K562 (cell line): ENCODE measurements at regions not wholly inside any gene's neighbourhood (a gene's known extent, or its start where the extent isn't known, plus 50 kb on each side); places are given as distances from the start of the nearest gene placed in this dataset.

Experiments
- ATAC-seq: fragments of 200-7000 bp; cut with Tn5 transposase; 3 replicates; pipeline ENCODE4 v1.9.1; 2020; ENCODE audit warnings: moderate library complexity
- BruUV-seq: library from RNA; stranded (reverse); fragments of 400-500 nt; replicated peaks from 2 replicates; lab custom pipeline; 2021; lab: Mats Ljungman, UMichigan
- CTCF ChIA-PET: fragments of 300-600 bp; formaldehyde crosslinking; extraction: SDS; loops from one replicate; lab custom pipeline; 2021; ENCODE audit warnings: low intra/inter-chr PET ratio; lab: Yijun Ruan, JAX
- POLR2A ChIA-PET: fragments of 300-600, 350-650 bp; sonication (Branson Sonifier 250); formaldehyde crosslinking; extraction: SDS; loops from one replicate; lab custom pipeline; 2021; ENCODE audit warnings: antibody characterized with exemption, inconsistent platforms; lab: Yijun Ruan, JAX
- DNase-seq, 4 experiments: peaks; one replicate each; pipeline versions ENCODE4 v3.0.0 to v3.0.0-alpha.2; 2011 to 2018; ENCODE audit warnings: low spot score in 3 of 4, mixed read lengths in 3 of 4; ENCODE audit errors: extremely low read depth in 1 of 4
- FAIRE-seq: peaks from 2 replicates; lab custom pipeline; 2011; peaks lifted over from hg19 to GRCh38; lab: Jason Lieb, UNC
- H2AFZ ChIP-seq: 2 replicates; pipeline ENCODE4 v1.6.0; 2011; ENCODE audit warnings: low read depth, low read length, control low read depth, inconsistent platforms
- H3K27ac ChIP-seq: fragments of 200-600 bp; 3 replicates; pipeline ENCODE4 v1.8.0; 2011; ENCODE audit warnings: low read depth, mild to moderate bottlenecking, control low read depth, inconsistent platforms, low read length, moderate library complexity, mixed read lengths; ENCODE audit errors: extremely low read depth
- H3K27me3 ChIP-seq, 2 experiments: fragments of 300-600 bp in 1 of 2; 2 replicates in 1 of 2; 3 replicates in 1 of 2; pipeline versions ENCODE4 v1.6.0 to v1.8.0; 2011; ENCODE audit warnings: inconsistent platforms in 2 of 2, low read length in 2 of 2, mild to moderate bottlenecking in 1 of 2, mixed read lengths in 1 of 2, moderate library complexity in 1 of 2; ENCODE audit not compliant: control insufficient read depth in 2 of 2, insufficient read depth in 2 of 2
- H3K36me3 ChIP-seq: fragments of 300-600 bp; 3 replicates; pipeline ENCODE4 v1.8.0; 2011; ENCODE audit warnings: mild to moderate bottlenecking, low read length, inconsistent platforms; ENCODE audit not compliant: control insufficient read depth, insufficient read depth
- H3K4me1 ChIP-seq, 2 experiments: fragments of 200-600 bp in 1 of 2; replicated peaks in 1 of 2; 2 replicates in 1 of 2; 3 replicates in 1 of 2; pipeline versions ENCODE4 v1.5.1 to v1.8.0; 2011; ENCODE audit warnings: inconsistent platforms in 2 of 2, low read length in 2 of 2, mild to moderate bottlenecking in 1 of 2, mixed read lengths in 1 of 2, moderate library complexity in 1 of 2; ENCODE audit not compliant: control insufficient read depth in 2 of 2, insufficient read depth in 2 of 2
- H3K4me2 ChIP-seq: 2 replicates; pipeline ENCODE4 v1.6.1; 2011; ENCODE audit warnings: low read length, control low read depth, inconsistent platforms, mixed read lengths; ENCODE audit not compliant: insufficient read depth
- H3K4me3 ChIP-seq: fragments of 200-600 bp; sonication (generic), shearing (Covaris generic); 2 replicates; pipeline ENCODE4 v1.5.1; 2016; ENCODE audit warnings: control low read depth, inconsistent platforms
- H3K79me2 ChIP-seq: fragments of 200-600 bp; 3 replicates; pipeline ENCODE4 v1.8.0; 2011; ENCODE audit warnings: low read length, inconsistent platforms; ENCODE audit not compliant: control insufficient read depth, insufficient read depth
- H3K9ac ChIP-seq, 2 experiments: 2 replicates each; pipeline versions ENCODE4 v1.6.0 to v1.6.1; 2011; ENCODE audit warnings: low read depth in 2 of 2, low read length in 2 of 2, control low read depth in 1 of 2, inconsistent platforms in 1 of 2, mild to moderate bottlenecking in 1 of 2, mixed read lengths in 1 of 2; ENCODE audit not compliant: insufficient read depth in 1 of 2
- H3K9me1 ChIP-seq: one replicate; pipeline ENCODE4 v1.6.0; 2011; ENCODE audit warnings: inconsistent platforms, mild to moderate bottlenecking, low read length, moderate library complexity; ENCODE audit not compliant: control insufficient read depth, insufficient read depth
- H3K9me3 ChIP-seq: replicated peaks from 2 replicates; pipeline ENCODE4 v1.5.1; 2011; ENCODE audit warnings: low read depth, low read length, inconsistent platforms; ENCODE audit not compliant: control insufficient read depth, insufficient read depth
- H4K20me1 ChIP-seq: replicated peaks from 2 replicates; pipeline ENCODE4 v1.6.1; 2011; ENCODE audit warnings: low read length, inconsistent platforms, mixed read lengths; ENCODE audit not compliant: control insufficient read depth, insufficient read depth
- ARID1B ChIP-seq: fragments of 450-650 bp; IDR thresholded peaks from 2 replicates; pipeline ENCODE4 v1.6.1; 2016; ENCODE audit warnings: antibody characterized with exemption, mild to moderate bottlenecking, inconsistent platforms
- CBFA2T3 ChIP-seq: fragments of 450-650 bp; IDR thresholded peaks from 2 replicates; pipeline ENCODE4 v1.6.1; 2017
- EP300 ChIP-seq: IDR thresholded peaks from 2 replicates; pipeline ENCODE4 v1.6.1; 2012; ENCODE audit warnings: low read length, improper control_type of control experiment
- FOSL1 ChIP-seq: fragments of 200-800 bp; sonication (Bioruptor generic); conservative IDR thresholded peaks from 2 replicates; pipeline ENCODE4 v1.6.1; 2016; ENCODE audit warnings: missing genetic modification characterization, missing compliant biosample characterization
- HNRNPUL1 ChIP-seq: fragments of 200-400 bp; formaldehyde crosslinking; IDR thresholded peaks from 2 replicates; pipeline ENCODE4 v1.6.1; 2017; ENCODE audit warnings: low read length
- JUN ChIP-seq, 2 experiments: sonication (generic) in 1 of 2; formaldehyde crosslinking in 1 of 2; IDR thresholded peaks; 2 replicates each; pipeline versions ENCODE4 v1.6.1 to v1.8.0; 2012 to 2022; ENCODE audit warnings: borderline replicate concordance in 2 of 2, mild to moderate bottlenecking in 2 of 2, improper control_type of control experiment in 1 of 2, low read depth in 1 of 2, low read length in 1 of 2, missing genetic modification reagents in 1 of 2
- POLR2H ChIP-seq: IDR thresholded peaks from 2 replicates; pipeline ENCODE4 v1.6.1; 2016; ENCODE audit warnings: missing genetic modification characterization, low read depth, mild to moderate bottlenecking, control low read depth, missing compliant biosample characterization, moderate library complexity
- SMAD3 ChIP-seq: fragments of 450-650 bp; formaldehyde crosslinking; conservative IDR thresholded peaks from 2 replicates; pipeline ENCODE4 v1.4.0; 2020; ENCODE audit warnings: mild to moderate bottlenecking
- SMARCA4 ChIP-seq: fragments of 450-650 bp; IDR thresholded peaks from 2 replicates; pipeline ENCODE4 v1.6.1; 2016
- SMARCE1 ChIP-seq: fragments of 450-650 bp; IDR thresholded peaks from 2 replicates; pipeline ENCODE4 v1.7.1; 2016; ENCODE audit warnings: mild to moderate bottlenecking
- TARDBP ChIP-seq: fragments of 450-650 bp; IDR thresholded peaks from 2 replicates; pipeline ENCODE4 v1.6.1; 2016
- TCF3 ChIP-seq: sonication (generic); formaldehyde crosslinking; IDR thresholded peaks from 2 replicates; pipeline ENCODE4 v1.4.0; 2020; ENCODE audit warnings: mild to moderate bottlenecking, missing genetic modification reagents
- ZNF766 ChIP-seq: fragments of 200-800 bp; sonication (Bioruptor generic); conservative IDR thresholded peaks from 2 replicates; pipeline ENCODE4 v1.6.1; 2016; ENCODE audit warnings: missing genetic modification characterization, missing compliant biosample characterization
- WGBS: fragments of 100-300 bp; shearing (Covaris generic); methylation state at CpG from one replicate; pipeline ENCODE4 v1.1.6; 2016; ENCODE audit warnings: low coverage, mixed read lengths; ENCODE audit not compliant: insufficient coverage; ENCODE audit errors: missing lambda C conversion rate; 5-methylcytosine and 5-hydroxymethylcytosine counted together
- in situ Hi-C: fragments of 300-500 bp; cut with MboI; formaldehyde crosslinking; loops from 4 replicates; pipeline ENCODE4 v1.15.0; 2018; ENCODE audit warnings: inconsistent platforms, mixed read lengths
- intact Hi-C: fragments of 100-400 bp; cut with micrococcal nuclease; formaldehyde crosslinking; loops from 2 replicates; pipeline ENCODE4 v1.14.2; 2022
- TF ChIP-seq, protein P1 (sequence below): fragments of 450-650 bp; IDR thresholded peaks from one replicate; pipeline ENCODE4 v1.6.1; 2018; ENCODE audit warnings: mild to moderate bottlenecking, moderate library complexity; ENCODE audit not compliant: partially characterized antibody
- TF ChIP-seq, protein P2 (sequence below): fragments of 150-350 bp; conservative IDR thresholded peaks from 2 replicates; pipeline ENCODE4 v1.6.1; 2014; ENCODE audit warnings: low read length
- TF ChIP-seq, protein P3 (sequence below): sonication (generic); formaldehyde crosslinking; IDR thresholded peaks from 2 replicates; pipeline ENCODE4 v1.9.0; 2022; ENCODE audit warnings: mild to moderate bottlenecking, missing genetic modification reagents
- TF ChIP-seq, protein P4 (sequence below), 2 experiments: fragments of 450-650 bp in 1 of 2; sonication (generic) in 1 of 2; formaldehyde crosslinking in 1 of 2; IDR thresholded peaks in 1 of 2; conservative IDR thresholded peaks in 1 of 2; 2 replicates each; pipeline versions ENCODE4 v1.6.1 to v1.8.1; 2016 to 2023; ENCODE audit warnings: mild to moderate bottlenecking in 2 of 2, moderate library complexity in 2 of 2, inconsistent platforms in 1 of 2, missing genetic modification reagents in 1 of 2

DNA sequence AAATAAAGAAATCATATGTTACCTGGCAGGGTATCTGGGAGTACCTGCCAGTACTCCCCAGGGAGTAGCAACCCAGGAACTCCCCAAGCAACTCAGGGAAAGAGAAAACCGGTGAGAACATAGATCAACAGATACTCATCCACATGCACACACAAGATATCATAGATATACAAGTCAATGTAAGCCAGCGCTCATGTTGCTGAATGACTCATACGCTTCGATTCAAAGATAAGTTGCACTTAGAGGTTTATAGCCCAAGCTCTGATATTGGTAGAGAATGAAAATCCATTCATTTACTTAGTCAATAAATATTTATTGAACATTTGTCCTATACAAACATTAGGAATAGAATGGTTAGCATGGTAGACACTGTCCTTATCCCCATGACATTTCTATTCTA, 219.1 kb upstream of the TRPC7 start:
- H3K9ac ChIP-seq: no peak overlapping the region
- BruUV-seq: no TSS peak
- in situ Hi-C loops: no loop called here
- H3K4me1 ChIP-seq: peaks cover 0 to 4% of the 10 kb centered on the region in 2 experiments; a peak in 1 of 5 replicates
- POLR2A ChIA-PET: no interaction called here
- intact Hi-C loops: no loop called here
- ATAC-seq: no peak
- peak in 1 of 4 experiments; percentile 8 for DNase-seq
- no peak overlapping the region for H3K4me3 ChIP-seq
- H3K9me1 ChIP-seq: no peaks in the 10 kb centered on the region
- H3K27ac ChIP-seq: no peak overlapping the region
- no peaks in the 10 kb centered on the region for H3K9me3 ChIP-seq
- FAIRE-seq: no peak
- 5% methylated on average over 4 of the region's 4 CpGs for WGBS
- no peaks in the 10 kb centered on the region for H3K36me3 ChIP-seq
- no peaks in the 10 kb centered on the region for H3K79me2 ChIP-seq
- no peaks in the 10 kb centered on the region for H3K27me3 ChIP-seq
- H3K4me2 ChIP-seq: no peak overlapping the region
- no peak overlapping the region for H2AFZ ChIP-seq
- CTCF ChIA-PET: no interaction called here
- H4K20me1 ChIP-seq: no peaks in the 10 kb centered on the region
- TF ChIP-seq, protein P1, sequence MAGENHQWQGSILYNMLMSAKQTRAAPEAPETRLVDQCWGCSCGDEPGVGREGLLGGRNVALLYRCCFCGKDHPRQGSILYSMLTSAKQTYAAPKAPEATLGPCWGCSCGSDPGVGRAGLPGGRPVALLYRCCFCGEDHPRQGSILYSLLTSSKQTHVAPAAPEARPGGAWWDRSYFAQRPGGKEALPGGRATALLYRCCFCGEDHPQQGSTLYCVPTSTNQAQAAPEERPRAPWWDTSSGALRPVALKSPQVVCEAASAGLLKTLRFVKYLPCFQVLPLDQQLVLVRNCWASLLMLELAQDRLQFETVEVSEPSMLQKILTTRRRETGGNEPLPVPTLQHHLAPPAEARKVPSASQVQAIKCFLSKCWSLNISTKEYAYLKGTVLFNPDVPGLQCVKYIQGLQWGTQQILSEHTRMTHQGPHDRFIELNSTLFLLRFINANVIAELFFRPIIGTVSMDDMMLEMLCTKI: no peak
- peak; percentile 42; the same call in 1 of the 2 replicates for TF ChIP-seq CBFA2T3
- TF ChIP-seq, protein P2, sequence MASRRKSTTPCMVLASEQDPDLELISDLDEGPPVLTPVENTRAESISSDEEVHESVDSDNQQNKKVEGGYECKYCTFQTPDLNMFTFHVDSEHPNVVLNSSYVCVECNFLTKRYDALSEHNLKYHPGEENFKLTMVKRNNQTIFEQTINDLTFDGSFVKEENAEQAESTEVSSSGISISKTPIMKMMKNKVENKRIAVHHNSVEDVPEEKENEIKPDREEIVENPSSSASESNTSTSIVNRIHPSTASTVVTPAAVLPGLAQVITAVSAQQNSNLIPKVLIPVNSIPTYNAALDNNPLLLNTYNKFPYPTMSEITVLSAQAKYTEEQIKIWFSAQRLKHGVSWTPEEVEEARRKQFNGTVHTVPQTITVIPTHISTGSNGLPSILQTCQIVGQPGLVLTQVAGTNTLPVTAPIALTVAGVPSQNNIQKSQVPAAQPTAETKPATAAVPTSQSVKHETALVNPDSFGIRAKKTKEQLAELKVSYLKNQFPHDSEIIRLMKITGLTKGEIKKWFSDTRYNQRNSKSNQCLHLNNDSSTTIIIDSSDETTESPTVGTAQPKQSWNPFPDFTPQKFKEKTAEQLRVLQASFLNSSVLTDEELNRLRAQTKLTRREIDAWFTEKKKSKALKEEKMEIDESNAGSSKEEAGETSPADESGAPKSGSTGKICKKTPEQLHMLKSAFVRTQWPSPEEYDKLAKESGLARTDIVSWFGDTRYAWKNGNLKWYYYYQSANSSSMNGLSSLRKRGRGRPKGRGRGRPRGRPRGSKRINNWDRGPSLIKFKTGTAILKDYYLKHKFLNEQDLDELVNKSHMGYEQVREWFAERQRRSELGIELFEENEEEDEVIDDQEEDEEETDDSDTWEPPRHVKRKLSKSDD: no peak
- TF ChIP-seq, protein P3, sequence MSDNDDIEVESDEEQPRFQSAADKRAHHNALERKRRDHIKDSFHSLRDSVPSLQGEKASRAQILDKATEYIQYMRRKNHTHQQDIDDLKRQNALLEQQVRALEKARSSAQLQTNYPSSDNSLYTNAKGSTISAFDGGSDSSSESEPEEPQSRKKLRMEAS (CRISPR knock-in tag): no peak
- no peak for TF ChIP-seq HNRNPUL1
- 0 out of 2 replicates have a peak, but pooled peaks have one; percentile 68 for TF ChIP-seq JUN (IDR thresholded peaks at IDR 0.05; ENCODE audit: borderline replicate concordance, low read depth, low read length)
- no peak for TF ChIP-seq JUN (CRISPR knock-in tag; IDR thresholded peaks at IDR 0.05; ENCODE audit: borderline replicate concordance)
- peak; percentile 68; the same call in 1 of the 2 replicates for TF ChIP-seq ARID1B
- peak; percentile 39; the same call in 1 of the 2 replicates for TF ChIP-seq SMARCE1
- peak; percentile 86; the same call in 1 of the 2 replicates for TF ChIP-seq ZNF766
- TF ChIP-seq SMAD3 (CRISPR knock-in tag): no peak
- TF ChIP-seq SMARCA4: peak; percentile 56; the same call in 1 of the 2 replicates
- no peak for TF ChIP-seq TARDBP
- no peak for TF ChIP-seq POLR2H (tag)
- TF ChIP-seq EP300: peak; percentile 41; the same call in 1 of the 2 replicates
- peak; percentile 32 for TF ChIP-seq TCF3
- TF ChIP-seq, protein P4, sequence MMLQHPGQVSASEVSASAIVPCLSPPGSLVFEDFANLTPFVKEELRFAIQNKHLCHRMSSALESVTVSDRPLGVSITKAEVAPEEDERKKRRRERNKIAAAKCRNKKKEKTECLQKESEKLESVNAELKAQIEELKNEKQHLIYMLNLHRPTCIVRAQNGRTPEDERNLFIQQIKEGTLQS (IDR thresholded peaks at IDR 0.05): peak; percentile 66; the same call in 1 of the 2 replicates
- TF ChIP-seq, protein P4 (CRISPR knock-in tag; conservative IDR thresholded peaks at IDR 0.05): no peak
- peak; percentile 75 for TF ChIP-seq FOSL1 (tag)
